ENCODE measurements at regions not wholly inside any gene's neighbourhood (a gene's known extent, or its start where the extent isn't known, plus 50 kb on each side); places are given as distances from the start of the nearest gene placed in this dataset.
"Not testable (repeated sequence)": the region's sequence is repeated elsewhere in the genome, so short reads cannot be mapped to it uniquely, and the experiment has no call there.

- DNase-seq (ENCODE audit: low read depth): no peak
Measured at GRCh38 chr13:91024157-91024792, 323.2 kb upstream of the MIR17HG start.

- DNase-seq (ENCODE audit: low read depth): no peak
Measured at GRCh38 chr13:91025442-91025841, 322.0 kb upstream of the MIR17HG start.

GRCh38 chr13:91031508-91031907 is 316.0 kb upstream of the MIR17HG start:
- no peak for DNase-seq (ENCODE audit: low read depth)

- DNase-seq (ENCODE audit: low read depth): no peak
Measured at GRCh38 chr13:91032104-91032503, 315.4 kb upstream of the MIR17HG start.

GRCh38 chr13:91036886-91037285 is 310.6 kb upstream of the MIR17HG start:
- DNase-seq (ENCODE audit: low read depth): no peak

- DNase-seq (ENCODE audit: low read depth): no peak
Measured at GRCh38 chr13:91042870-91043269, 304.6 kb upstream of the MIR17HG start.

- no peak for DNase-seq (ENCODE audit: low read depth)
Measured at GRCh38 chr13:91045351-91046034, 302.0 kb upstream of the MIR17HG start.

GRCh38 chr13:91046715-91047327 is 300.7 kb upstream of the MIR17HG start:
- no peak for DNase-seq (ENCODE audit: low read depth)

- DNase-seq (ENCODE audit: low read depth): no peak
Measured at GRCh38 chr13:91050970-91051369, 296.5 kb upstream of the MIR17HG start.

GRCh38 chr13:91052876-91053275 is 294.6 kb upstream of the MIR17HG start:
- DNase-seq (ENCODE audit: low read depth): no peak

GRCh38 chr13:91053318-91054065 is 294.0 kb upstream of the MIR17HG start:
- no peak for DNase-seq (ENCODE audit: low read depth)

GRCh38 chr13:91054902-91055301 is 292.6 kb upstream of the MIR17HG start:
- no peak for DNase-seq (ENCODE audit: low read depth)

GRCh38 chr13:91056746-91057145 is 290.7 kb upstream of the MIR17HG start:
- DNase-seq (ENCODE audit: low read depth): no peak

- DNase-seq (ENCODE audit: low read depth): not testable (repeated sequence)
Measured at GRCh38 chr13:91057507-91057906, 290.0 kb upstream of the MIR17HG start.

- DNase-seq (ENCODE audit: low read depth): no peak
Measured at GRCh38 chr13:91058066-91058465, 289.4 kb upstream of the MIR17HG start.

- DNase-seq (ENCODE audit: low read depth): no peak
Measured at GRCh38 chr13:91058919-91059318, 288.6 kb upstream of the MIR17HG start.

- no peak for DNase-seq (ENCODE audit: low read depth)
Measured at GRCh38 chr13:91066745-91067144, 280.7 kb upstream of the MIR17HG start.

GRCh38 chr13:91072486-91072885 is 275.0 kb upstream of the MIR17HG start:
- no peak for DNase-seq (ENCODE audit: low read depth)

GRCh38 chr13:91074091-91074490 is 273.4 kb upstream of the MIR17HG start:
- no peak for DNase-seq (ENCODE audit: low read depth)

GRCh38 chr13:91076830-91077229 is 270.7 kb upstream of the MIR17HG start:
- DNase-seq (ENCODE audit: low read depth): no peak

- DNase-seq (ENCODE audit: low read depth): no peak
Measured at GRCh38 chr13:91078093-91078679, 269.3 kb upstream of the MIR17HG start.

GRCh38 chr13:91079176-91079575 is 268.3 kb upstream of the MIR17HG start:
- DNase-seq (ENCODE audit: low read depth): no peak
